H9 (cell line): ENCODE measurements at regions not wholly inside any gene's neighbourhood (a gene's known extent, or its start where the extent isn't known, plus 50 kb on each side); places are given as distances from the start of the nearest gene placed in this dataset.

Experiments used
- DNase-seq: peaks from one replicate; pipeline ENCODE4 v3.0.0-alpha.2; 2017
- H2AFZ ChIP-seq: one replicate; pipeline ENCODE4 v1.6.1; 2013; ENCODE audit warnings: mild to moderate bottlenecking, low read length, control low read depth, moderate library complexity
- H2AK5ac ChIP-seq: 2 replicates; pipeline ENCODE4 v1.6.1; 2013; ENCODE audit warnings: low read length, control low read depth, mixed read lengths; ENCODE audit not compliant: insufficient read length
- H2BK120ac ChIP-seq: one replicate; pipeline ENCODE4 v1.6.1; 2013; ENCODE audit warnings: low read depth, mild to moderate bottlenecking, low read length, control low read depth, inconsistent platforms; ENCODE audit not compliant: poor library complexity, severe bottlenecking
- H2BK12ac ChIP-seq: 2 replicates; pipeline ENCODE4 v1.6.1; 2013; ENCODE audit warnings: low read length, control low read depth, mixed read lengths, low read depth; ENCODE audit not compliant: insufficient read length
- H2BK15ac ChIP-seq: 2 replicates; pipeline ENCODE4 v1.6.1; 2013; ENCODE audit warnings: low read depth, low read length, control low read depth
- H2BK20ac ChIP-seq: one replicate; pipeline ENCODE4 v1.6.1; 2013; ENCODE audit warnings: low read depth, mild to moderate bottlenecking, low read length, control low read depth, inconsistent platforms; ENCODE audit not compliant: poor library complexity, severe bottlenecking
- H2BK5ac ChIP-seq: 2 replicates; pipeline ENCODE4 v1.6.1; 2013; ENCODE audit warnings: low read length, control low read depth, mixed read lengths; ENCODE audit not compliant: insufficient read length
- H3K14ac ChIP-seq: 2 replicates; pipeline ENCODE4 v1.6.1; 2013; ENCODE audit warnings: low read length, control low read depth; ENCODE audit not compliant: insufficient read depth
- H3K18ac ChIP-seq: 2 replicates; pipeline ENCODE4 v1.6.1; 2013; ENCODE audit warnings: low read depth, mild to moderate bottlenecking, mixed read lengths, low read length, control low read depth; ENCODE audit not compliant: insufficient read length
- H3K23ac ChIP-seq: 2 replicates; pipeline ENCODE4 v1.6.1; 2013; ENCODE audit warnings: low read length, control low read depth, mixed read lengths, low read depth; ENCODE audit not compliant: insufficient read length
- H3K23me2 ChIP-seq: 2 replicates; pipeline ENCODE4 v1.6.1; 2013; ENCODE audit warnings: low read depth, mild to moderate bottlenecking, mixed read lengths, low read length, control low read depth; ENCODE audit not compliant: insufficient read length, poor library complexity, severe bottlenecking
- H3K27ac ChIP-seq: 2 replicates; pipeline ENCODE4 v1.5.1; 2013; ENCODE audit warnings: low read length, control low read depth, mixed read lengths, low read depth; ENCODE audit not compliant: insufficient read length
- H3K27me3 ChIP-seq: 2 replicates; pipeline ENCODE4 v1.6.1; 2013; ENCODE audit warnings: low read length, control low read depth, inconsistent platforms; ENCODE audit not compliant: insufficient read depth
- H3K4ac ChIP-seq: 2 replicates; pipeline ENCODE4 v1.6.1; 2013; ENCODE audit warnings: low read depth, mild to moderate bottlenecking, control low read depth, inconsistent platforms, low read length, moderate library complexity
- H3K4me1 ChIP-seq: 2 replicates; pipeline ENCODE4 v1.6.1; 2013; ENCODE audit warnings: low read length, control low read depth, inconsistent platforms; ENCODE audit not compliant: insufficient read depth
- H3K4me2 ChIP-seq: 2 replicates; pipeline ENCODE4 v1.6.1; 2013; ENCODE audit warnings: low read length, control low read depth, mixed read lengths; ENCODE audit not compliant: insufficient read length, insufficient read depth
- H3K56ac ChIP-seq: 2 replicates; pipeline ENCODE4 v1.6.1; 2013; ENCODE audit warnings: low read depth, mild to moderate bottlenecking, mixed read lengths, low read length, control low read depth; ENCODE audit not compliant: insufficient read length
- H3K79me1 ChIP-seq: 2 replicates; pipeline ENCODE4 v1.6.1; 2013; ENCODE audit warnings: low read depth, mild to moderate bottlenecking, moderate library complexity, low read length, control low read depth, inconsistent platforms; ENCODE audit not compliant: insufficient read depth, poor library complexity, severe bottlenecking
- H3K79me2 ChIP-seq: 2 replicates; pipeline ENCODE4 v1.6.1; 2013; ENCODE audit warnings: low read length, control low read depth, inconsistent platforms; ENCODE audit not compliant: insufficient read depth
- H3K9ac ChIP-seq: 2 replicates; pipeline ENCODE4 v1.6.1; 2013; ENCODE audit warnings: low read length, control low read depth, mixed read lengths; ENCODE audit not compliant: insufficient read length; ENCODE audit errors: extremely low read depth
- H3K9me3 ChIP-seq: one replicate; pipeline ENCODE4 v1.6.1; 2013; ENCODE audit warnings: low read depth, low read length, inconsistent platforms; ENCODE audit not compliant: control insufficient read depth
- H3T11ph ChIP-seq: one replicate; pipeline ENCODE4 v1.6.1; 2013; ENCODE audit warnings: mild to moderate bottlenecking, low read length, control low read depth, inconsistent platforms
- H4K20me1 ChIP-seq: one replicate; pipeline ENCODE4 v1.6.1; 2013; ENCODE audit not compliant: control insufficient read depth, insufficient read length, insufficient read depth
- H4K5ac ChIP-seq: 2 replicates; pipeline ENCODE4 v1.6.1; 2013; ENCODE audit warnings: low read depth, mild to moderate bottlenecking, mixed read lengths, low read length, control low read depth; ENCODE audit not compliant: insufficient read length
- H4K8ac ChIP-seq: replicated peaks from 2 replicates; pipeline ENCODE4 v1.6.1; 2013; ENCODE audit warnings: low read length, control low read depth, mixed read lengths, low read depth; ENCODE audit not compliant: insufficient read length
- H4K91ac ChIP-seq: 2 replicates; pipeline ENCODE4 v1.6.1; 2013; ENCODE audit warnings: low read depth, mild to moderate bottlenecking, moderate library complexity, mixed read lengths, low read length, control low read depth; ENCODE audit not compliant: insufficient read length
- H3K27ac Mint-ChIP-seq, 3 experiments: 2 replicates in 2 of 3; 3 replicates in 1 of 3; pipeline ENCODE4 v1.8.0; 2020 to 2021; ENCODE audit warnings: mixed read lengths in 3 of 3, mild to moderate bottlenecking in 1 of 3, moderate library complexity in 1 of 3
- H3K27me3 Mint-ChIP-seq: 2 replicates; pipeline ENCODE4 v1.8.0; 2021; ENCODE audit warnings: low read depth, mild to moderate bottlenecking, moderate library complexity, mixed read lengths
- H3K36me3 Mint-ChIP-seq, 3 experiments: 2 replicates in 2 of 3; 3 replicates in 1 of 3; pipeline ENCODE4 v1.8.0; 2020 to 2021; ENCODE audit warnings: low read depth in 3 of 3, mixed read lengths in 3 of 3; ENCODE audit not compliant: insufficient read depth in 1 of 3
- H3K4me1 Mint-ChIP-seq, 2 experiments: 2 replicates each; pipeline ENCODE4 v1.8.0; 2020; ENCODE audit warnings: mixed read lengths in 2 of 2
- H3K4me3 Mint-ChIP-seq, 2 experiments: 2 replicates in 1 of 2; 3 replicates in 1 of 2; pipeline ENCODE4 v1.8.0; 2020 to 2021; ENCODE audit warnings: mild to moderate bottlenecking in 2 of 2, mixed read lengths in 2 of 2, moderate library complexity in 1 of 2
- H3K9me3 Mint-ChIP-seq, 2 experiments: 2 replicates in 1 of 2; 3 replicates in 1 of 2; pipeline ENCODE4 v1.8.0; 2020; ENCODE audit warnings: mild to moderate bottlenecking in 2 of 2, mixed read lengths in 2 of 2, moderate library complexity in 1 of 2
- CTCF ChIP-seq: fragments of 200-600 bp; sonication (generic); conservative IDR thresholded peaks from 3 replicates; pipeline ENCODE4 v1.8.0; 2021; ENCODE audit warnings: antibody characterized with exemption, mild to moderate bottlenecking
- WGBS: extraction: QIAGEN DNeasy Blood & Tissue Kit; methylation state at CpG from one replicate; pipeline ENCODE4 v1.1.7; 2013; ENCODE audit warnings: missing lambda C conversion rate, low lambda C conversion rate, mixed read lengths; ENCODE audit not compliant: insufficient read length; ENCODE audit errors: extremely low coverage; 5-methylcytosine and 5-hydroxymethylcytosine counted together

DNA sequence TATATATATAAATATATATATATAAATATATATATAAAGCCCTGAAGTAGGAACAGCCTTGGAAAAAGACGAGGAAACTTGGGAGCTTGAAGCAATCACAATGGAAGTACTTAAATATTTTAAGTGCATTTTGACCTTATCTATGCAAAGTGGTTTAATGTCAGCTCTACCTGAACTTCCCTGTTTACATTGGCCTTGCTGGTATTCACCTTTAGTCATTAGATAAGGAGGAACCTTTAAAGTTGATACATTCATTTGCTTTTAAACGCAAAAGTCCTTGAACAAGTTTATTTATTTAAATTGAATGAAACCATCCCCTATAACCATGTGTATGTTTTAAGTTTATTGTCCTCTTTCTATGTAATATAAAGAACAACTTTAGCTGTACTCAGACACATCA, 166.7 kb upstream of the ANKRD50 start:
- Histone ChIP-seq H2AFZ (no peak overlapping the region), H3K23ac (no peak overlapping the region), H3K9ac (no peak overlapping the region), H3K79me1 (no peaks in the 10 kb centered on the region), H2BK15ac (no peak overlapping the region), H3K23me2 (no peaks in the 10 kb centered on the region), H3K9me3 (peaks cover 9% of the 10 kb centered on the region), H3K4me1 (peaks cover 3% of the 10 kb centered on the region; the same call in 1 of the 2 replicates), H4K8ac (no peak overlapping the region), H3K14ac (no peak overlapping the region), H4K91ac (no peak overlapping the region), H3K4me2 (no peak overlapping the region), H4K5ac (no peak overlapping the region), H3T11ph (no peak overlapping the region), H2AK5ac (no peak overlapping the region), H4K20me1 (no peaks in the 10 kb centered on the region), H3K4ac (no peak overlapping the region), H2BK20ac (no peak overlapping the region), H3K27me3 (no peaks in the 10 kb centered on the region), H3K18ac (no peak overlapping the region), H2BK12ac (no peak overlapping the region), H2BK120ac (no peak overlapping the region), H2BK5ac (no peak overlapping the region), H3K56ac (no peak overlapping the region), H3K79me2 (no peaks in the 10 kb centered on the region), H3K27ac (no peak overlapping the region)
- no peak for TF ChIP-seq CTCF
- no peak for DNase-seq
- H3K4me3 Mint-ChIP-seq = no peak overlapping the region
- H3K36me3 Mint-ChIP-seq = peaks cover 21 to 36% (median 25%) of the 10 kb centered on the region in 3 experiments
- no CpG with 5 or more reads among the region's 2 CpGs for WGBS
- H3K27me3 Mint-ChIP-seq = no peaks in the 10 kb centered on the region; the same call in 1 of the 2 replicates
- no peak overlapping the region for H3K27ac Mint-ChIP-seq
- H3K9me3 Mint-ChIP-seq = peaks cover 25 to 28% of the 10 kb centered on the region in 2 experiments
- H3K4me1 Mint-ChIP-seq = peaks cover 19 to 21% of the 10 kb centered on the region in 2 experiments
